GM12872 (cell line): ENCODE measurements at regions not wholly inside any gene's neighbourhood (a gene's known extent, or its start where the extent isn't known, plus 50 kb on each side); places are given as distances from the start of the nearest gene placed in this dataset.
A peak's percentile ranks its signal among the peaks of the same experiment; 100 is the strongest.

Source experiments
- CTCF ChIP-seq: IDR thresholded peaks from 3 replicates; pipeline ENCODE4 v1.5.1; 2011; ENCODE audit warnings: low read depth, mild to moderate bottlenecking, low read length, moderate library complexity; ENCODE audit not compliant: insufficient read depth

- TF ChIP-seq CTCF: peak; percentile 31; the same call in 2 of the 3 replicates
Observed at GRCh38 chr3:182621435-182622240, 171.7 kb upstream of the ATP11B start.

GRCh38 chr3:182622241-182622545 is 171.1 kb upstream of the ATP11B start:
- TF ChIP-seq CTCF: no peak

GRCh38 chr3:182626484-182627467 is 166.5 kb upstream of the ATP11B start:
- TF ChIP-seq CTCF: no peak

- no peak for TF ChIP-seq CTCF
Observed at GRCh38 chr3:182628531-182628930, 164.8 kb upstream of the ATP11B start.

GRCh38 chr3:182629521-182629920 is 163.8 kb upstream of the ATP11B start:
- no peak for TF ChIP-seq CTCF

- TF ChIP-seq CTCF: no peak
Observed at GRCh38 chr3:182631183-182632076, 161.9 kb upstream of the ATP11B start.

- no peak for TF ChIP-seq CTCF
Observed at GRCh38 chr3:182632077-182632393, 161.3 kb upstream of the ATP11B start.
